ENCODE measurements at regions not wholly inside any gene's neighbourhood (a gene's known extent, or its start where the extent isn't known, plus 50 kb on each side); places are given as distances from the start of the nearest gene placed in this dataset.

DNA sequence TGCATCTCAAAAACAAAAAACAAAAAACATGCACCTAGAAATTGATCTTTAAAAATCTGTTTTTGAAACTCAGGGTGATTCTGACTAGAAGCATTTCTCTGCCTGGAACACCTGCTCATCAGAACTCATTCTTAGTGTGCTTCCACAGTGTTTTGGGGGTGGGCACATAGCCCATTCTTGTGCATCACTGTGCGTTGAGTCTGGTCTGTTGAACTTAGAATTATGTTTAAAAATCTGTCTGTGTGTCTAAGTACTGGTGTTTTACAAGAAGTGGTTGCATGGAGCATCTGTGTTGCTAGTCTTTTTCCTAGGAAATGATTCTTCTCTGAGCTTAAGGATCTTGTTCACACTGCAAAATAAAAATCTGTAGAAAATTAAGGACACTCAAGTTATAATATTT is 264.5 kb downstream of the SOX4 start:
- Histone ChIP-seq H3K4me2 (ENCODE audit: control insufficient read depth, extremely low read depth, insufficient read depth, low read depth, low read length) (no peak overlapping the region), H3K4me1 (ENCODE audit: control insufficient read depth, extremely low read depth, insufficient read depth, low read length) (peaks cover 18% of the 10 kb centered on the region), H3K9me3 (ENCODE audit: control insufficient read depth, low read depth, low read length) (no peaks in the 10 kb centered on the region), H3K79me2 (ENCODE audit: control insufficient read depth, insufficient read depth, low read length) (no peaks in the 10 kb centered on the region), H3K27me3 (ENCODE audit: control insufficient read depth, extremely low read depth, insufficient read depth, low read length) (no peaks in the 10 kb centered on the region), H3K4me3 (ENCODE audit: control insufficient read depth in 2 of 3, extremely low read depth in 1 of 3, insufficient read depth in 2 of 3, low read depth in 1 of 3, low read length in 3 of 3) (no peak overlapping the region), H3K36me3 (ENCODE audit: control insufficient read depth in 2 of 2, extremely low read depth in 1 of 2, insufficient read depth in 2 of 2, low read length in 2 of 2) (no peaks in the 10 kb centered on the region), H3K9ac (ENCODE audit: control insufficient read depth, extremely low read depth, insufficient read depth, low read length) (no peak overlapping the region), H3K9me1 (ENCODE audit: control insufficient read depth, extremely low read depth, insufficient read depth, low read length) (no peaks in the 10 kb centered on the region), H3K27ac (ENCODE audit: control insufficient read depth, insufficient read depth, low read length) (no peak overlapping the region), H4K20me1 (ENCODE audit: control insufficient read depth, extremely low read depth, insufficient read depth, low read length) (no peaks in the 10 kb centered on the region), H2AFZ (ENCODE audit: control insufficient read depth, low read length) (no peak overlapping the region)
- FAIRE-seq (no peak), DNase-seq (ENCODE audit: low read depth, low spot score) (no peak)
- dilution Hi-C loops (cut with MboI; ENCODE audit: extremely low pct_ligation_motif_present, low sequenced_read_pairs), result no loop called here
- TF ChIP-seq EZH2 (IDR thresholded peaks at IDR 0.05; ENCODE audit: low read length) (no peak), CTCF (optimal IDR thresholded peaks at IDR 0.05 in 1 of 3, IDR thresholded peaks at IDR 0.05 in 1 of 3, conservative IDR thresholded peaks at IDR 0.05 in 1 of 3; ENCODE audit: extremely low read depth in 1 of 3, insufficient read depth in 2 of 3, low read length in 3 of 3) (no peak)

- dilution Hi-C loops (cut with MboI; ENCODE audit: extremely low pct_ligation_motif_present, low sequenced_read_pairs), result no loop called here
- Histone ChIP-seq H3K36me3 (ENCODE audit: control insufficient read depth in 2 of 2, extremely low read depth in 1 of 2, insufficient read depth in 2 of 2, low read length in 2 of 2) (no peaks in the 10 kb centered on the region), H3K9me1 (ENCODE audit: control insufficient read depth, extremely low read depth, insufficient read depth, low read length) (no peaks in the 10 kb centered on the region), H3K9ac (ENCODE audit: control insufficient read depth, extremely low read depth, insufficient read depth, low read length) (no peak overlapping the region), H3K27ac (ENCODE audit: control insufficient read depth, insufficient read depth, low read length) (no peak overlapping the region), H3K4me1 (ENCODE audit: control insufficient read depth, extremely low read depth, insufficient read depth, low read length) (peaks cover 18% of the 10 kb centered on the region), H2AFZ (ENCODE audit: control insufficient read depth, low read length) (no peak overlapping the region), H3K27me3 (ENCODE audit: control insufficient read depth, extremely low read depth, insufficient read depth, low read length) (no peaks in the 10 kb centered on the region), H4K20me1 (ENCODE audit: control insufficient read depth, extremely low read depth, insufficient read depth, low read length) (no peaks in the 10 kb centered on the region), H3K9me3 (ENCODE audit: control insufficient read depth, low read depth, low read length) (no peaks in the 10 kb centered on the region), H3K4me2 (ENCODE audit: control insufficient read depth, extremely low read depth, insufficient read depth, low read depth, low read length) (no peak overlapping the region), H3K4me3 (ENCODE audit: control insufficient read depth in 2 of 3, extremely low read depth in 1 of 3, insufficient read depth in 2 of 3, low read depth in 1 of 3, low read length in 3 of 3) (no peak overlapping the region), H3K79me2 (ENCODE audit: control insufficient read depth, insufficient read depth, low read length) (no peaks in the 10 kb centered on the region)
- no peak for TF ChIP-seq EZH2 (IDR thresholded peaks at IDR 0.05; ENCODE audit: low read length)
- no peak for TF ChIP-seq CTCF (optimal IDR thresholded peaks at IDR 0.05 in 1 of 3, IDR thresholded peaks at IDR 0.05 in 1 of 3, conservative IDR thresholded peaks at IDR 0.05 in 1 of 3; ENCODE audit: extremely low read depth in 1 of 3, insufficient read depth in 2 of 3, low read length in 3 of 3)
- DNase-seq (ENCODE audit: low read depth, low spot score) (no peak), FAIRE-seq (no peak)
Observed at GRCh38 chr6:21859193-21859735, 265.7 kb downstream of the SOX4 start.

Measured in keratinocyte (primary cell).